HEK293T (cell line): ENCODE measurements at regions not wholly inside any gene's neighbourhood (a gene's known extent, or its start where the extent isn't known, plus 50 kb on each side); places are given as distances from the start of the nearest gene placed in this dataset.

Source experiments
- CTCF ChIA-PET: fragments of 350-600 bp; formaldehyde crosslinking; extraction: SDS; loops from one replicate; lab custom pipeline; 2021; ENCODE audit warnings: antibody characterized with exemption, inconsistent platforms; lab: Yijun Ruan, JAX
- POLR2A ChIA-PET: fragments of 350-600 bp; formaldehyde crosslinking; extraction: SDS; loops from one replicate; lab custom pipeline; 2020; ENCODE audit warnings: antibody characterized with exemption, inconsistent platforms; lab: Yijun Ruan, JAX
- DNase-seq: peaks from one replicate; pipeline ENCODE4 v3.0.0; 2012; ENCODE audit warnings: mixed read lengths; ENCODE audit errors: extremely low spot score
- ARNT ChIP-seq: fragments of 450-650 bp; IDR thresholded peaks from 2 replicates; pipeline ENCODE4 v1.6.1; 2017; ENCODE audit warnings: mild to moderate bottlenecking
- BHLHE40 ChIP-seq: fragments of 450-650 bp; IDR thresholded peaks from 2 replicates; pipeline ENCODE4 v1.6.1; 2016; ENCODE audit warnings: mild to moderate bottlenecking, moderate library complexity, borderline replicate concordance
- CTBP1 ChIP-seq: fragments of 450-650 bp; IDR thresholded peaks from 2 replicates; pipeline ENCODE4 v1.6.1; 2016; ENCODE audit warnings: borderline replicate concordance
- ELF4 ChIP-seq: fragments of 450-650 bp; IDR thresholded peaks from 2 replicates; pipeline ENCODE4 v1.6.1; 2017; ENCODE audit warnings: antibody characterized with exemption
- FOXA1 ChIP-seq: fragments of 450-650 bp; IDR thresholded peaks from 2 replicates; pipeline ENCODE4 v1.6.1; 2016; ENCODE audit warnings: mild to moderate bottlenecking
- FOXK2 ChIP-seq: fragments of 450-650 bp; IDR thresholded peaks from 2 replicates; pipeline ENCODE4 v1.6.1; 2016; ENCODE audit warnings: mild to moderate bottlenecking
- FOXM1 ChIP-seq: fragments of 450-650 bp; IDR thresholded peaks from 2 replicates; pipeline ENCODE4 v1.6.1; 2017; ENCODE audit warnings: mild to moderate bottlenecking, borderline replicate concordance
- HDGF ChIP-seq: fragments of 450-650 bp; IDR thresholded peaks from 2 replicates; pipeline ENCODE4 v1.6.1; 2017; ENCODE audit warnings: antibody characterized with exemption, borderline replicate concordance
- L3MBTL2 ChIP-seq: fragments of 450-650 bp; conservative IDR thresholded peaks from 2 replicates; pipeline ENCODE4 v1.6.1; 2016; ENCODE audit warnings: mild to moderate bottlenecking
- LEF1 ChIP-seq: fragments of 450-650 bp; IDR thresholded peaks from 2 replicates; pipeline ENCODE4 v1.6.1; 2017; ENCODE audit warnings: mild to moderate bottlenecking, borderline replicate concordance
- NFRKB ChIP-seq: fragments of 450-650 bp; IDR thresholded peaks from 2 replicates; pipeline ENCODE4 v1.6.1; 2016; ENCODE audit warnings: mild to moderate bottlenecking, moderate library complexity
- PKNOX1 ChIP-seq: fragments of 450-650 bp; IDR thresholded peaks from 2 replicates; pipeline ENCODE4 v1.6.1; 2016
- SP1 ChIP-seq: fragments of 450-650 bp; IDR thresholded peaks from 2 replicates; pipeline ENCODE4 v1.6.1; 2017
- SUZ12 ChIP-seq: fragments of 450-650 bp; IDR thresholded peaks from 2 replicates; pipeline ENCODE4 v1.6.1; 2016; ENCODE audit warnings: mild to moderate bottlenecking
- TARDBP ChIP-seq: fragments of 450-650 bp; IDR thresholded peaks from 2 replicates; pipeline ENCODE4 v1.6.1; 2016
- ZNF384 ChIP-seq: fragments of 450-650 bp; IDR thresholded peaks from 2 replicates; pipeline ENCODE4 v1.6.1; 2016

GRCh38 chr4:100826067-100826466 is 308.2 kb upstream of the EMCN start:
- ChIA-PET POLR2A (no interaction called here), CTCF (no interaction called here)
- TF ChIP-seq ARNT (no peak), FOXA1 (no peak), LEF1 (no peak), ZNF384 (no peak), SP1 (no peak), CTBP1 (no peak), NFRKB (no peak), FOXK2 (no peak), SUZ12 (no peak), HDGF (no peak), TARDBP (no peak), BHLHE40 (no peak)
- no peak for DNase-seq

- POLR2A ChIA-PET: no interaction called here
- no peak for DNase-seq
- CTCF ChIA-PET: no interaction called here
- TF ChIP-seq SP1 (no peak), ARNT (no peak)
These were observed 306.1 kb upstream of the EMCN start for GRCh38 chr4:100823993-100824323.

GRCh38 chr4:100823066-100823992 is 305.5 kb upstream of the EMCN start:
- ChIA-PET CTCF (no interaction called here), POLR2A (no interaction called here)
- DNase-seq: no peak
- no peak for TF ChIP-seq CTBP1
- TF ChIP-seq NFRKB: no peak
- TF ChIP-seq BHLHE40: no peak
- no peak for TF ChIP-seq L3MBTL2
- TF ChIP-seq FOXA1: no peak
- no peak for TF ChIP-seq HDGF
- TF ChIP-seq FOXM1: no peak
- no peak for TF ChIP-seq ELF4
- no peak for TF ChIP-seq TARDBP
- no peak for TF ChIP-seq ZNF384
- no peak for TF ChIP-seq PKNOX1
- no peak for TF ChIP-seq SP1
- no peak for TF ChIP-seq ARNT
- TF ChIP-seq LEF1: no peak
- no peak for TF ChIP-seq SUZ12
- TF ChIP-seq FOXK2: no peak

- CTCF ChIA-PET: no interaction called here
- POLR2A ChIA-PET: no interaction called here
- TF ChIP-seq FOXA1: no peak
- no peak for TF ChIP-seq CTBP1
- no peak for TF ChIP-seq FOXM1
- no peak for TF ChIP-seq ZNF384
- no peak for TF ChIP-seq TARDBP
- TF ChIP-seq BHLHE40: no peak
- TF ChIP-seq NFRKB: no peak
- TF ChIP-seq PKNOX1: no peak
- TF ChIP-seq SP1: no peak
- DNase-seq: no peak
These were observed 302.4 kb upstream of the EMCN start for GRCh38 chr4:100820249-100820648.

GRCh38 chr4:100819505-100819904 is 301.7 kb upstream of the EMCN start:
- POLR2A ChIA-PET: no interaction called here
- no peak for DNase-seq
- TF ChIP-seq ELF4 (no peak), ARNT (no peak), FOXA1 (no peak), TARDBP (no peak), ZNF384 (no peak), LEF1 (no peak), HDGF (no peak), FOXK2 (no peak), CTBP1 (no peak), L3MBTL2 (no peak), BHLHE40 (no peak), FOXM1 (no peak)
- CTCF ChIA-PET: interaction anchor here (0.6 kb wide), 1 partner anchor 10 kb away, joined by 4 read pairs; no protein-coding TSS in a partner anchor

- TF ChIP-seq FOXA1: no peak
- no peak for TF ChIP-seq HDGF
- TF ChIP-seq SUZ12: no peak
- no peak for TF ChIP-seq PKNOX1
- TF ChIP-seq FOXM1: no peak
- TF ChIP-seq BHLHE40: no peak
- no peak for TF ChIP-seq ZNF384
- POLR2A ChIA-PET: no interaction called here
- CTCF ChIA-PET: no interaction called here
- DNase-seq: no peak
These were observed 298.7 kb upstream of the EMCN start for GRCh38 chr4:100816436-100817045.
